ENCODE measurements at regions not wholly inside any gene's neighbourhood (a gene's known extent, or its start where the extent isn't known, plus 50 kb on each side); places are given as distances from the start of the nearest gene placed in this dataset.

DNA sequence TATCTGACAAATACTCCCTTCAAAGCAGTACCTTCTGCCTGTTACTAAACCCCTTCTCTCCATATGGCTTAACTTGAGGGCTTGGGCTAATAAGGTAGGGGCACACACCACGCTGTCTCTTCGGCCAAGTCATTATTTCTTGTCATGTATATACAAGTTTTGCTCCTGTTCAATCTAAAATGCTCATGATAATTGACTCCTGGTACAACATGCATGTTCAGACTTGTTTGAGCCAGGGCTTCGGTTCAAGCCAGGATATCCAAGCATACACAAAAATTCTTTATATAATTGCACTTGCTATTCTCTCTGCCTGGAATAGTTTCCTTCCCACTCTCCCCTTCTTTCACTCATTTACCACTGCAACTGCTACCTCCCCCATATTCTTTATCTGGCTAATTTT lies 756.0 kb upstream of the C9orf72 start:
- TF ChIP-seq, protein P1, sequence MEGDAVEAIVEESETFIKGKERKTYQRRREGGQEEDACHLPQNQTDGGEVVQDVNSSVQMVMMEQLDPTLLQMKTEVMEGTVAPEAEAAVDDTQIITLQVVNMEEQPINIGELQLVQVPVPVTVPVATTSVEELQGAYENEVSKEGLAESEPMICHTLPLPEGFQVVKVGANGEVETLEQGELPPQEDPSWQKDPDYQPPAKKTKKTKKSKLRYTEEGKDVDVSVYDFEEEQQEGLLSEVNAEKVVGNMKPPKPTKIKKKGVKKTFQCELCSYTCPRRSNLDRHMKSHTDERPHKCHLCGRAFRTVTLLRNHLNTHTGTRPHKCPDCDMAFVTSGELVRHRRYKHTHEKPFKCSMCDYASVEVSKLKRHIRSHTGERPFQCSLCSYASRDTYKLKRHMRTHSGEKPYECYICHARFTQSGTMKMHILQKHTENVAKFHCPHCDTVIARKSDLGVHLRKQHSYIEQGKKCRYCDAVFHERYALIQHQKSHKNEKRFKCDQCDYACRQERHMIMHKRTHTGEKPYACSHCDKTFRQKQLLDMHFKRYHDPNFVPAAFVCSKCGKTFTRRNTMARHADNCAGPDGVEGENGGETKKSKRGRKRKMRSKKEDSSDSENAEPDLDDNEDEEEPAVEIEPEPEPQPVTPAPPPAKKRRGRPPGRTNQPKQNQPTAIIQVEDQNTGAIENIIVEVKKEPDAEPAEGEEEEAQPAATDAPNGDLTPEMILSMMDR (conservative IDR thresholded peaks at IDR 0.05; ENCODE audit: low read length), result no peak
- TF ChIP-seq EZH2phosphoT487 (IDR thresholded peaks at IDR 0.05; ENCODE audit: borderline replicate concordance), result no peak

All from Loucy (cell line).